H9 (cell line): ENCODE measurements at regions not wholly inside any gene's neighbourhood (a gene's known extent, or its start where the extent isn't known, plus 50 kb on each side); places are given as distances from the start of the nearest gene placed in this dataset.

Experiments used
- DNase-seq: peaks from one replicate; pipeline ENCODE4 v3.0.0-alpha.2; 2017
- H2AFZ ChIP-seq: one replicate; pipeline ENCODE4 v1.6.1; 2013; ENCODE audit warnings: mild to moderate bottlenecking, low read length, control low read depth, moderate library complexity
- H2AK5ac ChIP-seq: 2 replicates; pipeline ENCODE4 v1.6.1; 2013; ENCODE audit warnings: low read length, control low read depth, mixed read lengths; ENCODE audit not compliant: insufficient read length
- H2BK120ac ChIP-seq: one replicate; pipeline ENCODE4 v1.6.1; 2013; ENCODE audit warnings: low read depth, mild to moderate bottlenecking, low read length, control low read depth, inconsistent platforms; ENCODE audit not compliant: poor library complexity, severe bottlenecking
- H2BK12ac ChIP-seq: 2 replicates; pipeline ENCODE4 v1.6.1; 2013; ENCODE audit warnings: low read length, control low read depth, mixed read lengths, low read depth; ENCODE audit not compliant: insufficient read length
- H2BK15ac ChIP-seq: 2 replicates; pipeline ENCODE4 v1.6.1; 2013; ENCODE audit warnings: low read depth, low read length, control low read depth
- H2BK20ac ChIP-seq: one replicate; pipeline ENCODE4 v1.6.1; 2013; ENCODE audit warnings: low read depth, mild to moderate bottlenecking, low read length, control low read depth, inconsistent platforms; ENCODE audit not compliant: poor library complexity, severe bottlenecking
- H2BK5ac ChIP-seq: 2 replicates; pipeline ENCODE4 v1.6.1; 2013; ENCODE audit warnings: low read length, control low read depth, mixed read lengths; ENCODE audit not compliant: insufficient read length
- H3K14ac ChIP-seq: 2 replicates; pipeline ENCODE4 v1.6.1; 2013; ENCODE audit warnings: low read length, control low read depth; ENCODE audit not compliant: insufficient read depth
- H3K18ac ChIP-seq: 2 replicates; pipeline ENCODE4 v1.6.1; 2013; ENCODE audit warnings: low read depth, mild to moderate bottlenecking, mixed read lengths, low read length, control low read depth; ENCODE audit not compliant: insufficient read length
- H3K23ac ChIP-seq: 2 replicates; pipeline ENCODE4 v1.6.1; 2013; ENCODE audit warnings: low read length, control low read depth, mixed read lengths, low read depth; ENCODE audit not compliant: insufficient read length
- H3K23me2 ChIP-seq: 2 replicates; pipeline ENCODE4 v1.6.1; 2013; ENCODE audit warnings: low read depth, mild to moderate bottlenecking, mixed read lengths, low read length, control low read depth; ENCODE audit not compliant: insufficient read length, poor library complexity, severe bottlenecking
- H3K27ac ChIP-seq: 2 replicates; pipeline ENCODE4 v1.5.1; 2013; ENCODE audit warnings: low read length, control low read depth, mixed read lengths, low read depth; ENCODE audit not compliant: insufficient read length
- H3K27me3 ChIP-seq: 2 replicates; pipeline ENCODE4 v1.6.1; 2013; ENCODE audit warnings: low read length, control low read depth, inconsistent platforms; ENCODE audit not compliant: insufficient read depth
- H3K4ac ChIP-seq: 2 replicates; pipeline ENCODE4 v1.6.1; 2013; ENCODE audit warnings: low read depth, mild to moderate bottlenecking, control low read depth, inconsistent platforms, low read length, moderate library complexity
- H3K4me1 ChIP-seq: 2 replicates; pipeline ENCODE4 v1.6.1; 2013; ENCODE audit warnings: low read length, control low read depth, inconsistent platforms; ENCODE audit not compliant: insufficient read depth
- H3K4me2 ChIP-seq: 2 replicates; pipeline ENCODE4 v1.6.1; 2013; ENCODE audit warnings: low read length, control low read depth, mixed read lengths; ENCODE audit not compliant: insufficient read length, insufficient read depth
- H3K56ac ChIP-seq: 2 replicates; pipeline ENCODE4 v1.6.1; 2013; ENCODE audit warnings: low read depth, mild to moderate bottlenecking, mixed read lengths, low read length, control low read depth; ENCODE audit not compliant: insufficient read length
- H3K79me1 ChIP-seq: 2 replicates; pipeline ENCODE4 v1.6.1; 2013; ENCODE audit warnings: low read depth, mild to moderate bottlenecking, moderate library complexity, low read length, control low read depth, inconsistent platforms; ENCODE audit not compliant: insufficient read depth, poor library complexity, severe bottlenecking
- H3K79me2 ChIP-seq: 2 replicates; pipeline ENCODE4 v1.6.1; 2013; ENCODE audit warnings: low read length, control low read depth, inconsistent platforms; ENCODE audit not compliant: insufficient read depth
- H3K9ac ChIP-seq: 2 replicates; pipeline ENCODE4 v1.6.1; 2013; ENCODE audit warnings: low read length, control low read depth, mixed read lengths; ENCODE audit not compliant: insufficient read length; ENCODE audit errors: extremely low read depth
- H3K9me3 ChIP-seq: one replicate; pipeline ENCODE4 v1.6.1; 2013; ENCODE audit warnings: low read depth, low read length, inconsistent platforms; ENCODE audit not compliant: control insufficient read depth
- H3T11ph ChIP-seq: one replicate; pipeline ENCODE4 v1.6.1; 2013; ENCODE audit warnings: mild to moderate bottlenecking, low read length, control low read depth, inconsistent platforms
- H4K20me1 ChIP-seq: one replicate; pipeline ENCODE4 v1.6.1; 2013; ENCODE audit not compliant: control insufficient read depth, insufficient read length, insufficient read depth
- H4K5ac ChIP-seq: 2 replicates; pipeline ENCODE4 v1.6.1; 2013; ENCODE audit warnings: low read depth, mild to moderate bottlenecking, mixed read lengths, low read length, control low read depth; ENCODE audit not compliant: insufficient read length
- H4K8ac ChIP-seq: replicated peaks from 2 replicates; pipeline ENCODE4 v1.6.1; 2013; ENCODE audit warnings: low read length, control low read depth, mixed read lengths, low read depth; ENCODE audit not compliant: insufficient read length
- H4K91ac ChIP-seq: 2 replicates; pipeline ENCODE4 v1.6.1; 2013; ENCODE audit warnings: low read depth, mild to moderate bottlenecking, moderate library complexity, mixed read lengths, low read length, control low read depth; ENCODE audit not compliant: insufficient read length
- H3K27ac Mint-ChIP-seq, 3 experiments: 2 replicates in 2 of 3; 3 replicates in 1 of 3; pipeline ENCODE4 v1.8.0; 2020 to 2021; ENCODE audit warnings: mixed read lengths in 3 of 3, mild to moderate bottlenecking in 1 of 3, moderate library complexity in 1 of 3
- H3K27me3 Mint-ChIP-seq: 2 replicates; pipeline ENCODE4 v1.8.0; 2021; ENCODE audit warnings: low read depth, mild to moderate bottlenecking, moderate library complexity, mixed read lengths
- H3K36me3 Mint-ChIP-seq, 3 experiments: 2 replicates in 2 of 3; 3 replicates in 1 of 3; pipeline ENCODE4 v1.8.0; 2020 to 2021; ENCODE audit warnings: low read depth in 3 of 3, mixed read lengths in 3 of 3; ENCODE audit not compliant: insufficient read depth in 1 of 3
- H3K4me1 Mint-ChIP-seq, 2 experiments: 2 replicates each; pipeline ENCODE4 v1.8.0; 2020; ENCODE audit warnings: mixed read lengths in 2 of 2
- H3K4me3 Mint-ChIP-seq, 2 experiments: 2 replicates in 1 of 2; 3 replicates in 1 of 2; pipeline ENCODE4 v1.8.0; 2020 to 2021; ENCODE audit warnings: mild to moderate bottlenecking in 2 of 2, mixed read lengths in 2 of 2, moderate library complexity in 1 of 2
- H3K9me3 Mint-ChIP-seq, 2 experiments: 2 replicates in 1 of 2; 3 replicates in 1 of 2; pipeline ENCODE4 v1.8.0; 2020; ENCODE audit warnings: mild to moderate bottlenecking in 2 of 2, mixed read lengths in 2 of 2, moderate library complexity in 1 of 2
- WGBS: extraction: QIAGEN DNeasy Blood & Tissue Kit; methylation state at CpG from one replicate; pipeline ENCODE4 v1.1.7; 2013; ENCODE audit warnings: missing lambda C conversion rate, low lambda C conversion rate, mixed read lengths; ENCODE audit not compliant: insufficient read length; ENCODE audit errors: extremely low coverage; 5-methylcytosine and 5-hydroxymethylcytosine counted together
- TF ChIP-seq, protein P1 (sequence below): fragments of 200-600 bp; sonication (generic); conservative IDR thresholded peaks from 3 replicates; pipeline ENCODE4 v1.8.0; 2021; ENCODE audit warnings: antibody characterized with exemption, mild to moderate bottlenecking

DNA sequence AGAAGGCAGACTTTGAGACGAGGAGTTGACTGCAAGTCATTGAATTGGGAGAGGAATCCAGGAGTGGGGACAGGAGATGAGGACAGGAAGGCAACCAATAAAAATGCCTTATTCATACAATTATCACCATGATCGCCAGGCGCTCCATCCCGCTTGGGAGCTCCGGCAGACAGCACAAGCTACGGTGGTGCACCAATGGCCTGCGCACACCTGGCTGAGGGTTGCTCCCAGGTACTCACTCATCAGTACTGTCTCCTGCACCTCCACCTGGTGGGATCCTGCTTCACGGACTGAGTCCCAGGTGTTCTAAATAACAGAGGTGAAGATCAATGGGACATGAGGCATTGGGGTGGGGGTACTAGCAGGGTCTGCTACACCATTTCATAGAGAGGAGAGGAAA, 160.0 kb upstream of the TNRC6C start:
- Histone ChIP-seq H3K56ac (no peak overlapping the region), H2AFZ (no peak overlapping the region), H2BK5ac (no peak overlapping the region), H3K23ac (no peak overlapping the region), H2BK120ac (no peak overlapping the region), H3K9me3 (no peaks in the 10 kb centered on the region), H3K79me2 (no peaks in the 10 kb centered on the region), H3K4me1 (no peaks in the 10 kb centered on the region; the same call in 1 of the 2 replicates), H4K91ac (no peak overlapping the region), H3K23me2 (no peaks in the 10 kb centered on the region), H3K18ac (no peak overlapping the region), H2AK5ac (no peak overlapping the region), H2BK12ac (no peak overlapping the region), H3K27me3 (no peaks in the 10 kb centered on the region; the same call in 1 of the 2 replicates), H3K9ac (no peak overlapping the region), H2BK20ac (no peak overlapping the region), H4K20me1 (no peaks in the 10 kb centered on the region), H2BK15ac (no peak overlapping the region), H3K14ac (no peak overlapping the region), H3K27ac (no peak overlapping the region), H4K5ac (no peak overlapping the region), H3K4me2 (no peak overlapping the region), H3K4ac (no peak overlapping the region), H4K8ac (no peak overlapping the region), H3T11ph (no peak overlapping the region), H3K79me1 (no peaks in the 10 kb centered on the region)
- Mint-ChIP-seq H3K27ac (no peak overlapping the region), H3K27me3 (peaks cover 65% of the 10 kb centered on the region), H3K9me3 (no peaks in the 10 kb centered on the region; a peak in 2 of 5 replicates), H3K4me1 (peaks cover 29 to 31% of the 10 kb centered on the region in 2 experiments), H3K36me3 (no peaks in the 10 kb centered on the region), H3K4me3 (no peak overlapping the region)
- TF ChIP-seq, protein P1, sequence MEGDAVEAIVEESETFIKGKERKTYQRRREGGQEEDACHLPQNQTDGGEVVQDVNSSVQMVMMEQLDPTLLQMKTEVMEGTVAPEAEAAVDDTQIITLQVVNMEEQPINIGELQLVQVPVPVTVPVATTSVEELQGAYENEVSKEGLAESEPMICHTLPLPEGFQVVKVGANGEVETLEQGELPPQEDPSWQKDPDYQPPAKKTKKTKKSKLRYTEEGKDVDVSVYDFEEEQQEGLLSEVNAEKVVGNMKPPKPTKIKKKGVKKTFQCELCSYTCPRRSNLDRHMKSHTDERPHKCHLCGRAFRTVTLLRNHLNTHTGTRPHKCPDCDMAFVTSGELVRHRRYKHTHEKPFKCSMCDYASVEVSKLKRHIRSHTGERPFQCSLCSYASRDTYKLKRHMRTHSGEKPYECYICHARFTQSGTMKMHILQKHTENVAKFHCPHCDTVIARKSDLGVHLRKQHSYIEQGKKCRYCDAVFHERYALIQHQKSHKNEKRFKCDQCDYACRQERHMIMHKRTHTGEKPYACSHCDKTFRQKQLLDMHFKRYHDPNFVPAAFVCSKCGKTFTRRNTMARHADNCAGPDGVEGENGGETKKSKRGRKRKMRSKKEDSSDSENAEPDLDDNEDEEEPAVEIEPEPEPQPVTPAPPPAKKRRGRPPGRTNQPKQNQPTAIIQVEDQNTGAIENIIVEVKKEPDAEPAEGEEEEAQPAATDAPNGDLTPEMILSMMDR: no peak
- no peak for DNase-seq
- no CpG with 5 or more reads among the region's 8 CpGs for WGBS
